Nucleus accumbens (tissue), 56 donors: ENCODE measurements at regions not wholly inside any gene's neighbourhood (a gene's known extent, or its start where the extent isn't known, plus 50 kb on each side); places are given as distances from the start of the nearest gene placed in this dataset.
A peak's percentile ranks its signal among the peaks of the same experiment; 100 is the strongest.

ENCODE experiments used
- DNase-seq, 56 donors: peaks; one replicate each; lab custom pipeline; 2025; lab: John Stamatoyannopoulos, UW

GRCh38 chr1:214816603-214817002 lies 213.6 kb downstream of the CENPF start:
- DNase-seq, result no peak

GRCh38 chr1:214823311-214824117 lies 220.5 kb downstream of the CENPF start:
- no peak for DNase-seq

- DNase-seq, result no peak
These were observed 221.8 kb downstream of the CENPF start for GRCh38 chr1:214824763-214825162.

GRCh38 chr1:214826619-214827018 lies 223.6 kb downstream of the CENPF start:
- no peak for DNase-seq

GRCh38 chr1:214827883-214828282 lies 224.9 kb downstream of the CENPF start:
- DNase-seq, result no peak

GRCh38 chr1:214830941-214831340 lies 227.9 kb downstream of the CENPF start:
- DNase-seq, result no peak

GRCh38 chr1:214831956-214832355 lies 229.0 kb downstream of the CENPF start:
- DNase-seq, result no peak

- no peak for DNase-seq
These were observed 230.3 kb downstream of the CENPF start for GRCh38 chr1:214833178-214833756.

- DNase-seq, result no peak
These were observed 234.4 kb downstream of the CENPF start for GRCh38 chr1:214837376-214837775.

- no peak for DNase-seq
These were observed 235.4 kb downstream of the CENPF start for GRCh38 chr1:214838351-214838750.

- DNase-seq, result no peak
These were observed 237.4 kb downstream of the CENPF start for GRCh38 chr1:214840356-214840755.

- DNase-seq, result no peak
These were observed 239.7 kb upstream of the KCNK2 start for GRCh38 chr1:214842856-214843255.

- no peak for DNase-seq
These were observed 239.3 kb upstream of the KCNK2 start for GRCh38 chr1:214843281-214843680.

GRCh38 chr1:214844319-214844718 lies 238.2 kb upstream of the KCNK2 start:
- no peak for DNase-seq

GRCh38 chr1:214846276-214846675 lies 236.3 kb upstream of the KCNK2 start:
- peak in 8 of 56 donors; percentile 3 to 9 (median 8) for DNase-seq

GRCh38 chr1:214847071-214847810 lies 235.3 kb upstream of the KCNK2 start:
- no peak for DNase-seq

GRCh38 chr1:214848101-214848500 lies 234.4 kb upstream of the KCNK2 start:
- no peak for DNase-seq

- no peak for DNase-seq
These were observed 232.0 kb upstream of the KCNK2 start for GRCh38 chr1:214850432-214851050.

GRCh38 chr1:214853340-214853739 lies 229.2 kb upstream of the KCNK2 start:
- DNase-seq, result no peak

- DNase-seq, result no peak
These were observed 228.2 kb upstream of the KCNK2 start for GRCh38 chr1:214854126-214854875.
